ENCODE measurements at regions not wholly inside any gene's neighbourhood (a gene's known extent, or its start where the extent isn't known, plus 50 kb on each side); places are given as distances from the start of the nearest gene placed in this dataset.

DNA sequence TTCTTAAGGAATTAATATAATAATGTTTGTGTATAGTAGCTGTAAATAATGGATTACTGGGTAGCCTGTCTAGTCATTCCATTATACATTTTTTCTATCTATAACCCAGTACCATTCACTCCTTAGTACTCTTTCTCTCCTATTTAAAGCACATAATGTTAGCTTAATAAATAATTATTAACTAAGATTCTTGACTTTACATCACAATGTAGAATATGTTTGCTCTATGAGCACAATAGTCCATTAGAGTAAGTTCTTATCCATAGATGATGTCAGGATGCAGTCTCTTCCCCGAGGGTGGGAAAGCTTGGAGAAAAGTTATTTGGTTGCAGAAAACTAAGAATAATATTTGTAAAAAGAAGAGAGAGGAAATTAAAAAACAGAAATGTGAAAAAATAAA, 226.4 kb upstream of the EYS start:
- no peak for ATAC-seq

DNA sequence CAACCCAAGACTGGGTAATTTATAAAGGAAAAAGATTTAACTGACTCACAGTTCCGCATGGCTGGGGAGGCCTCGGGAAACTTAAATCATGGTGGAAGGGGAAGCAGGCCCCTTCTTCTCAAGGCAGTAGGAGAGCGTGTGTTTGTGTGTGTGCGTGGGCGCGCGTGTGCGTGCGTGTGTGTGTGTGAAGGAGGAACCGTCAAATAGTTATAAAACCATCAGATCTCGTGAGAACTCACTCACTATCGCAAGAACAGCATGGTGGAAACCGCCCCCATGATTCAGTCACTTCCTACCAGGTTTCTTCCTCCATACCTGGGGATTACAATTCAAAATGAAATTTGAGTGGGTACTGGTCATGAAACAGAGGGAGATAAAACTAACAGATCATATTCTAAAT, 220.1 kb upstream of the EYS start:
- no peak for ATAC-seq

DNA sequence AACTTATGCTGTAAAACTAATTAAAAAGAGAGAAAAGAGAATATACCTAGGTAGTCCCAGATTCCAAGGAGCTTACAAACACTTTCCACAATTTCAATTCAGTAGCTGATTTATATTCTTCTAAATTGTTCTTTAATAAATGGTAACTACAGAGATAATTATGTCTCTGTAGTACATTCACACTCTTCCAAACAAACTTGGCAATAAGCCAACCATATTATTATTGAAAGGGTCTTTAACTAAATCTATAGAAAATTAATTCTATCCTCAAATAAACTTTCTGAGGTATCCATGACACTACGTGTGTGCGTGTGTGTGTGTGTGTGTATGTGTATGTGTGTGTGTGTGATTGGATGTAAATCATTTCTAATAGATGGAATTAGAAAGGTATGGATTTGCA, 217.4 kb upstream of the EYS start:
- no peak for ATAC-seq

DNA sequence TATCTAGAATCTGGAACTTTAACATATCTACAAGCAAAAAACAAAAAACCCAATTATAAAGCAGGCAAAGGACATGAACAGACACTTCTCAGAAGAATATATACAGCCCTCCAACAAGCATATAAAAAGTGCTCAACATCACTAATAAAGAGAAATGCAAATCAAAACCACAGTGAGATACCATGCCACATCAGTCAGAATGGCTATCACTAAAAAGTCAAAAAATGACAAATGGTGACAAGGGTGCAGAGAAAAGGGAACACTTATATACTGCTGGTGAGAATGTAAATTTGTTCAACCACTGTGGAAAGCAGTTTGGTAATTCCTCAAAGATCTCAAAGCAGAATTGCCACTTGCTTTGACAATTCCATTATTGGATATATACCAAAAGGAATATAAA, 215.0 kb upstream of the EYS start:
- ATAC-seq: no peak

DNA sequence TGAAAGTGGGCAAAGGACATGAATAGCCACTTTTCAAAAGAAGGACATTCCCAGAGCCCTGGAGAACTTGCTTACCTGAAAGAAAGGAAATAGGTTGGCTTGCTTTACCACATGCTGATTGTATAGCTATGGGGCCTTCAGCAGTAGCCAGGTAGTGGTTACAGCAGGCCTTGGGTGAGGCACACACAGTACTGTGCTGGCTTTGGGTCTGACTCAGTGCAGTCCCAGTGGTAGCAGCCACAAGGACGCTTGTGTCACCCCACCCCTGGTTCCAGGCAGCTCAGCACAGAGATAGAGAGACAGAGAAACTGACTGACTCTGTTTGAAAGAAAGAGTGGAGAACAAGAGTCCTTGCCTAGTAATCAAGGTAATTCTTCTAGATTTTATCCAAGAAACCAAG, 201.0 kb upstream of the EYS start:
- ATAC-seq: no peak

DNA sequence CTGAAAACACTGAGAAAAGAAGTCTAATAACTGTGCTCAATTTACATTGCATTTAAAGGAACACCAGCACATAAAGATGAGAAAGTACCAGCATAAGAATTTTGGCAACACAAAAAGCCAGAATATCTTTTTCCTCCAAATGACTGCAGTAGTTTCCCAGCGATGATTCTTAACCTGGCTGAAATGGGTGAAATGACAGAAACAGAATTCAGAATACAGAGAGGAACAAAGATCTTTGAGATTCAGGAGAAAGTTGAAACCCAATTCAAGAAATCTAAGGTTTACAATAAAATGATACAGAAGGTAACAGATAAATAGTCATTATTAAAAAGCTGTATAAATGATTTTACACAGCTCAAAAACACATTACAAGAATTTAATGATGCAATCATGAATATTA, 197.0 kb upstream of the EYS start:
- no peak for ATAC-seq

DNA sequence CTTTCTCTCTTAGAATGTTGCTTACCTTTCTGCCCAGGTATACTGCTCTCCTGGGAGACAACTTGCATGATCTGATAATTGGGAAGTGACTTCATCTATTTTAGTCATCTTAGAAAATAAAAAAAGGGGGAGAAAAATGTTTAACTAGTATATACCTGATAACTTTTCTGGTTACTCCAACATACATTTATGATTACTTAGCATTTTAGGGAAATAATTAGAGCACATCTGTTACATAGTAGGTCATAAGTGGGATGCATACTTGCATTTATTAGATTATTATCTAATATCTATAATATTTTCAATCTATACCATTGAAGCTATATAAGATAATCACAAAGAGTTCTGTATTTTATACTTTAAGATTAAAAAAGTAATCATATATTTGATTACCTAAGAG, 193.9 kb upstream of the EYS start:
- ATAC-seq: no peak

DNA sequence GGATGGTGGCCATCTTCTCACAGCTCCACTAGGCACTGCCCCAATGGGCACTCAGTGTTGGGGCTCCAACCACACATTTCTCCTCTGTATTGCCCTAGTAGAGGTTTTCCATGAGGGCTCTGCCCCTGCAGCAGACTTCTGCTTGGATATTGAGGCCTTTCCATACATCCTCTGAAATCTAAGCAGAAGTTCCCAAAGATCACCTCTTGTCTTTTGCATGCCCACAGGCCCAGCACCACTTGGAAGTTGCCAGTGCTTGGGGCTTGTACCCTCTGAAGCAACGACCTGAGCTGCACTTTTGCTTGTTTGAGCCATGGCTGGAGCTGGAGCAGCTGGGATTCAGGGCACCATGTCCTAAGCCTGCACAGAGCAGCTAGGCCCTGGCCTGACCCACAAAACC, 189.1 kb upstream of the EYS start:
- ATAC-seq: no peak

DNA sequence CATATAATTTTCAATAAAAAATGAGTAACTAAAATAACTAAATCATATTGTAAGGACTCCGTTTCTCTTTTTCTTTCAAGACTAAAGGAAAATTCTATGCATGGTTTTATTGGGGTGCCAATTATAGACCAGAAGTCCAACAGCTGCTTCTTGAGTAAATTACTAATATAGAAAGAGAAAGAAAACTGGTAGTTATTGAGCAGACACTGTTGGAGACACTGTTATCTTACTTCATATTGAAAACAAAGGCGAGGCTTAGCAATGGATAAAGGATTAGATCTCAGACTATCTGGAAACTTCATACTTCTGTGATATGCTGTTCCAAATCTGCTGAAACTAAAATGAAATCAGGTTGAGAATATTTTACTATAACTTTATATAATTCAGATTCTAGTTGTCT, 169.6 kb upstream of the EYS start:
- ATAC-seq: no peak

DNA sequence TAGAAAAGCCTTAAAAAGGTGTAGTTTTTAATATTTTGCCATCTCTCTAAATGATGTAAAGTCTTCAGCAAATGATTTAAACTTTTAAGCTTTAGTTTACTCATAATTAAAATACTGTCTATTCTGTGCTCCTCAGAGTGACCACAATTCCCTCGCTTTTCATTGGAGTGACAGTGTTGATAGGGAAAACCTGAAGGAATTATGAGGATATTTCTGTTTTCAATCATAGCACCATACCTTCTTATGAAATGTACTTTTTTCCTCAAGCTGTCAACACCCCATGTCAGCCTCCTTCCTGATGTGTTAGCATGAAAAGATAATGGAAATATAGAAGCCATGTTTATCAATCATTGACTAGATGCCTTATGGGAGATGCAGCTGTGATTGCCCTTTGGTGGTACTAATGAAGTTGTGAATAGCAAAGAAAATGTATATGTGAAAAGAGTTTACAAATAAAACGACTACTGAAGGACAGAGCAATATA, 145.4 kb upstream of the EYS start:
- ATAC-seq: no peak

DNA sequence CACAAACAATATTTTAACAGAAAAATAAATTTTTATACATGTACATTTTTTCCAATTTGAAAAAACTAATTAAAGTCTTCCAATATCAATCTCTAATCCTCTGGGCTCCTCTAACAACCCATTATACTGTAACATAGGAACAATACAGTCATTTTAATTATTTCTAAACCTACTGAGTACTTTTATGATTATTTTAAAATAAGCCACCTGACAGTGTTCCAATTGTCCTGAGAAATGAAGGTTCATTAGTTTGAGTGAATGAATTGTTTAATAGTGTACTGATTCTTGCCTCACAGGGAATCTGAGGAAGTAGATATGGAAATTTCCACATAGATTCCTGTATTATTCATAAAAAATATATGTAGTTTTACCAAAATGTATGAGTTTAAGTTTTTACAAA, 123.1 kb upstream of the EYS start:
- no peak for ATAC-seq

DNA sequence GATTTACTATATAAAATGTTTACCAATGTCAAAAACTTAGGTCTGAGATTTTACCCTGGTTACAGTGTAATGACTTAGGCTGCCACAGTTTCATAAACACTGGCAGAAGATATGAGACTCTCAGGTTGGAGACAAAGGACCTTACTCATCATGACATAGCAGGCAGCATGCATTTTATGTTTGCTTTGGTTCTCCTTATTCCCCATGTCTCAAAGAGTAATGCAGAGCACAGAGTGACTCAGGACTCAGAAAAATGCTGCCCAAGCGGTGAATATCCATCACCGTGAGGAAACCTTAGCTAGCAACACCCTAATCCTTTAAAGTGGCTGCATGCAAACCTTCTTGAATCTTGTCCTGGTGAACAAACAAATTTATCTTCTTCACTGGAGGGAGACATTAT, 112.1 kb upstream of the EYS start:
- no peak for ATAC-seq

DNA sequence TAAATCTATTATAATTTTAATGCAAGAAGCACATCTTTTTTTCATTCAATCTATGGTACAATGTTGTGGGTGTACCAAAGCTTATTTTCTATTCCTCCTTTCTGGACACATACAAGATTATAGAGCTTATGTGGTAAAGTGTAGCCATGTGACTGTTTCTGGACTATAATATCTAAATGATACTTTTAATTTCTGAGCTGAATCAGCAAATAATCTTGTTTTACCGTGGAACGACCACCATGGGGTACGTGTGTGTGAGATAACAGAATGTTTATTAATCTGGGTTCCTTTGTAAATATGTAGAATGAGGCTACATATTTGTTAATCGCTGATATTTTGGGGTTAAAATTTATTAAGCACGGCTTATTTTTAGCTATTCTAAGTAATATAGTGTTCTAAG, 111.5 kb upstream of the EYS start:
- ATAC-seq: no peak

DNA sequence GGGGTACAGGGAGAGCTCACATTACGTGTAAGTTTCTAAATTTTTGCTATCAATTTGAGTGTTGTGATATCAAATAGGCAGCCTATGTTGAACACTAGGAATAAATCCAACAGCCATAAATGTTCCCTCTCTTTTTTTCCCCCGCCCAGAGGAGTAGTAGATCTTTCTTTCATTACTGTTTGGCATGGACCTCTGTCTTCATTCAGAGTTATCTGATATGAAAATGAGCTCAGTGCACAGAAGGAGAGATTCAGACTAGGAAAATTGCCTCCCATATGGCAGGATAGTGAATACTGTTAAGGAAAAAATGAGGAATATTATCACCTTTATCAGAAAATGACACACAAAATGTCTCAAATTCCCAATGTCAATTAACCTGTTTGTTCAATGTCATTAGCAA, 110.0 kb upstream of the EYS start:
- ATAC-seq: no peak

DNA sequence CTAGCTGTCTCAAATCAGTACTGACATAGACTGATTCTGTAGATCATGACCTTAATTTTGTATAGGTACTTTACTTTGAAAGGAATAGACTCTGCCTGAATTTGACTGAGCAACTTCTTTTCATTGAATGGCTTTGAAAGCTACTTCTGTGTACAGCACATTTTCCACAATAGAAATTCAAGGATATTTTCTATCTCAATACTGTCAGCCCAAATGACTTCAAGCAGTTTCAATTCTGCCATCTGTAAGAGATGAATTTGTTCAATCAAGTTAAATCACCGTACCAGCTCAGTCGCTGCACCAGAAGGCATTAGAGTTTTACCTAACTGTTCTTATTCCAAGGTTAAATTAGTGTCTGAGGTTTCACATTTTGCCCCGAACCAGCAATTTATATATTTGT, 107.0 kb upstream of the EYS start:
- ATAC-seq: no peak

DNA sequence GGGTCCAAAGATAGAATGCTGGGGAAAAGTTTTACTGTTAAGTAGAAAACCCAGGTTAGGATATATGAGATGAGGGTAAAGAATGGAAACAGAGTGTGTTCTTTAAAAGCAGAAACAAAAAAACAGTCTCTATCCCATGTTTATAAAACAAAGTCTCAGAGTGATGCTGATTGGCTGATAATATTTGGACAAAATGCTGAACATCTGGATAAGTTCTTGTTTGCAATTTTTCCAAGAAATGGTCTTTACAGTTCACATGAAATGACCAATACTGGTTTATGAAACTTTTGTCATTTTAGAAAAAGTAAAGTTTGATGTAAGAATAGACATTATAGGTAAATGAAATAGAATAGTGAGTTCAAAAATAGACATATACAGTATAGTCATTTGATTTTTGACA, 96.2 kb upstream of the EYS start:
- no peak for ATAC-seq

DNA sequence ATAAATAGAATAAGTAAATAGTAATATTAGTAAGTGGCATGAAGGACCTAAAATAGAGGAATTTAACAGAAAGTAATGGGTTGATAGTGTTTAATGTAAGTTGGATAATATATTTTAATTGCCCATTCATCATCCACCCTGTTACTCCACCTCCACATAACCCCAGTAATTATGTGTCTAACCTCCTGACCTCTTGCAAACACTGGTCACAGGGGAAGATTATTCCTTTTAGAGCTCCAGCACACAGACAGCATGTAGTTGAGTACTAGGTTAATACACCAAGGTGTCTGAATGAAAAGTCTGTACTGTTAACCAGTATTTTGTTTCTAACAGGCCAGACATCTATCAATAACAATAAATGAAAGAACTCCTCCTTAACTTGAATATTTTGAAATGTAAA, 92.4 kb upstream of the EYS start:
- no peak for ATAC-seq

DNA sequence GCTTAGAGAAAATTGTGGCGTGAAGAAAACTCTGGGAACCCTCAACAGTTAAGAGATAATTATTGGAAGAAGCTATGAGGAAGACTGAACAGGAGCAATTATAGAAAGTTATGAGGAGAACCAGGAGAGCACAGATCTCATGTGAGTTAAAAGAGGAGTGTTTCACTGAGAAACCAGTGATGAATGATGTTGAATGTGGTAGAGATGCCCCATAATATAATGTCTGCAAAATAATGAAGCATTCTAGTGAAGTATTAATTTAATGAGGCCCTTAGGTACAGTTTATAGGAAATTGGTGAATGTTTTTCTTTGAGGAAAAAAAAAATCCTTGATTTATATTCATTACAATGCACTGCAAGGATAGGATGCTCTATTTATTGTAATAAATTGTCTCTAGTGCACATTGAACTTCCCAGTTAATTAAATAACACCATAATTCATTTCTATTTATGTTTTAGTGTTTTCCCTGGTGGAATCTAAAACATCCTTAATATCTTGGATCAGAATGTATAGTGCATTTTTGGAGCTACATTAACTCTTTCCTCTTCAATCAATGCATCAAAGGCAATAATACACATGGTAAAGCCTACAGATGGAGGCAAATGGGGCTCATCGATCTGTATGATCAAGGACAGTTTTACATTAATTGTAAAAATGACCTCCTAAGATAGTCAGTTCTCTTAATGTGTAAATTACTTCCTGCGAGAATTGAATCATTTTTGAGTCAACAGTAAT, 91.4 kb upstream of the EYS start:
- no peak for ATAC-seq

DNA sequence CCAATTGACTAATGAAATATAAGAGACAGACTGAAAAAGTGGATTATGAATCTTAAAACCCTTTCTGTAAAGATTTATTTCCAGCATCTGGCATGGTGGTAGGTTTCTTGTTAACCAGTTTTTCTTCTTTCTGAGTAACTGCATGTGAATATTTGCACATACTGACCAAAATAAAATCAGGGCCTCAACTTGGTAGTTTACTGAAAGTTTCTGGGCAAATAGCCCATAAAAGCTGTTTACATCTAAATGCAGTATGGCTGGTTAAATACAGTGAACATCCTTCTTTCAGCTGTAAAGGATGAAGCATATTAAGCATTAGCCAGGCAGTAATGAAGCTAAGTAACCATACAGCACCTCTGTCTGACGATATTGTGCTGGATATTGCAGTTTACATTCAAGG, 83.6 kb upstream of the EYS start:
- no peak for ATAC-seq

DNA sequence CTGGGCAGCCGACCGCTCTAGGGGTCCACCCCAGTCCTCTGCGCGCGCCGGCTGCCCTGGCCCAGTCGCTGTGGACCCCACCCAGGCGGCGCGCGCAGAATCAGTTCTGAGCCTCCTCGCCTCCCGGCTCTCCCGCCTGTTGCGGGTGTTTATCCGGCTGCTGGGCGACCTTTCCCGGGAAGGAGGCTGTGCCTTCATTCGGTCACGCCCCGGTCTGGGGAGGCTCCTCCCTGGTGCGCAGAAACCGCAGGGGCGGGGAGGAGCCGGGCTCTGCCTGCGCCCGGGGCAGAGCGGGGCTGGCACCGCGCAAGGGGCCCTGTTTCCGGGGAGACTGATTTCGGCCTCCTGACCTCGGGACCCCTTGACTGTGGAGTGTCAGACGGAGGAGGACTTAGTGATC, 80.8 kb upstream of the EYS start:
- ATAC-seq: no peak

DNA sequence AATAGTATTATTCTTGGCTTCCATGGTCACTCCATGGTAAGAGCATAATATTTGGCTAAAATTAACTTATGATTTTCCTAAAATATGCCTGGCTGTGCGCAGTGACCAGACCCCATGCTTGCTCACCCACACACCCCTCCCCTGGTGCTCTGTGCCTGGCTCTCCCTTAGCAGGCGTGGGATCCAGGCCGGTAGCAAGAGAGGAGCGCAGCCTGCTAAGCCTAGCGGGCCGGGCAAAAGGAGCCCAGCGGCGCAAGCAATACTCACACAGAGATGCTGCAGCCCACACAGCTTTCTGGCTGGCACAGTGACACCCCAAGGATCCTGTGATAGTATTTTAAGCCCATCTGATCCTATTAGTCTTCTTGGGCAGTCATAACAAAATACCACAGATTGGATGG, 79.8 kb upstream of the EYS start:
- no peak for ATAC-seq

DNA sequence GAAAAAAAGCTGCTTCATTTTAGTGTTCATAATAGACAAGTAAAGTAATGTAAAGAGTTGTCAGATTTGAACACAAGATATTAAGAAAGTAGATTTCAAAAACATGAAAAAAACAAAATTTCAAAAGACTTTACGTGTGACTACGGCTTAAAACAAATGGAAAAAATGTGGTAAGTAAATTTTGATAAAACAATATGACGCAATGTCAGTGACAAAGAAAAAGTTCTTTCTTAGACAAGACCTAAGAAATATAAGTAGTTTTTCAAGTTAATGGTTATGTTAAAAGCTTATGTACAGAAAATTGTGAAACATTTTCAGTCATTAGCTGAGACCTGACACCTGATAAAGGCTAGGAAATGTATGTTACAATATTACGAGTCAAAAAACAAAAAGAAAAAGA, 73.7 kb upstream of the EYS start:
- ATAC-seq: no peak

DNA sequence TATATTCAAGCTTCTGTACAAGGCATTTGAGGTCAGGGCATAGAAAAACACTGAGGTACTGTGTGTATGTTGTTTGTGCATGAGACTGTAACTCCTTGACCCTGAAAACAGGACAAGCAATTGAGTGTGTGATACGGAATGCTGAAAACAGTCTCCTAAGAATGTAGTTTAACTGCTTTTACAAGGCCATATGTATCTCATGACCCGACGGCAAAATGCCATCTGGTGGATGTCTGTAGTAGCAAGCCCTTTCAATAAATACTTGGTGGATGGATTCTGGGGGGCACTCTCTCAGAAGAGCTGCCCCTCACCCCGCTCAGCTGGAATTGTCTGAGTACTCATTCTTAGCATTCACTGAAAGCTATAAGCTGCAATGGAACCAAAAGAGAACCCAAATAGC, 69.3 kb upstream of the EYS start:
- no peak for ATAC-seq

DNA sequence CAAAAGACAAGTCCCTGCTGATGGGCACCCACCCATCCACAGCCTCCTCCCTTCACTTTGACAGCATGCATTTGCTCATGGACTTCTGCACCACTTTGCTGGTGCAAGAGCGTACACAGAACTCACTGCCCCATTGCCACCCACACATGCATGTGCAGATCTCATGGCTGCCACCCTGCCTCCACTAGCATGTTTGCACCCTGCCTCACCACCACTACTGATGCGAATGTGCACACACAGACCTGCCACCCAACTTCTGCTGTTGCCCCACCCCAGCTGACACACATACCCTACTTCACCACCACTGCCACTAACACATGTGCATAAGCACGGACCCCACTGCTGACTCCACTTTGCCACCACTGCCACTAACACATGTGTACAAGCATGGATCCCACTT, 64.9 kb upstream of the EYS start:
- ATAC-seq: no peak

DNA sequence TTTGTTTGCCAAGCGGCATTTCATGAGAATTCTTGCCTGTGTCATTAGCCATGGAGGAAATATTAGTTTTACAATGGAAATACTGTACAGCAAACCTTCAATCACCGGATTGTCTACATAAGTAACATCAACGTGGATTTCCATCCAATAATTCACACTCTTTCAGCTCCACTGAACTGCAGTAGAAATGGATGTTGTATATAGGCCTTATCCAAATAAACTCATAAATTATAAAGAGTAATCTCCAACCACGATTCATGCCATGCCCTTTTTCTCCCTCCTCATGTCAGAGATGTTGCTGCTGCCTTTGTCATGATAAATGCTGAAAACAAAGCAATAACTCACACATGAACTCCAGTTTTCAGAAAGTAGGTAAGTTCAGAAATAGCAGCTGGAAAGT, 54.9 kb upstream of the EYS start:
- ATAC-seq: no peak

DNA sequence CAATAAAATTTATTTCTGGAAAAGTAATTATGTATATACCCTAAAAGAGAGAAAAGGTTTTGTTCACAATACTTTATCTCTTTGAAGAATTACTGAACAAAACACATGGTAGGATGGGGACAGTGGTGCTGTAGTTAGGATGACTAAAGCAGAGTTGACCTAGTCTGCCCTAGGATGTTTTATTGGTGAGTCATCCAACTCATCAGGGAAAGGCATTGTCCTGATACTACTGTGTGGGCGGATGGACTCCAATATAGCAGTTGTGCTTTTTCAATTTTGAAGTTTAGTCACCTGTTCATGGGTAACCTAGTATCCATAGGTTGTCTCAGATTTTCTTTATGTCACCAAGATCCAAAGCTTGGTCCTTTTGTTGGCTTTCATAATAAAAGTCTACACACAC, 53.3 kb upstream of the EYS start:
- ATAC-seq: no peak

Measured in esophagus mucosa (tissue), 1 donor.